HCT116 (cell line): ENCODE measurements at regions not wholly inside any gene's neighbourhood (a gene's known extent, or its start where the extent isn't known, plus 50 kb on each side); places are given as distances from the start of the nearest gene placed in this dataset.

ENCODE experiments used
- ATAC-seq: fragments of 200-7000 bp; cut with Tn5 transposase; 2 replicates; pipeline ENCODE4 v1.9.1; 2020; ENCODE audit warnings: mild to moderate bottlenecking, moderate library complexity
- BruUV-seq: library from RNA; stranded (reverse); fragments of 400-500 nt; replicated peaks from 2 replicates; lab custom pipeline; 2021; lab: Mats Ljungman, UMichigan
- CTCF ChIA-PET: fragments of 300-600 bp; sonication (Branson Sonifier 250); formaldehyde crosslinking; loops from one replicate; lab custom pipeline; 2021; ENCODE audit warnings: antibody characterized with exemption; lab: Charles Lee
- POLR2A ChIA-PET: fragments of 300-600, 350-600 bp; sonication (Branson Sonifier 250); formaldehyde crosslinking; loops from one replicate; lab custom pipeline; 2021; ENCODE audit warnings: antibody characterized with exemption; lab: Charles Lee
- RAD21 ChIA-PET, 2 experiments: fragments of 300-600 bp; sonication (Branson Sonifier 250); formaldehyde crosslinking; loops; one replicate each; lab custom pipeline; 2023; ENCODE audit warnings: low total read pairs in 2 of 2; ENCODE audit not compliant: uncharacterized antibody in 2 of 2, unreplicated experiment in 2 of 2, low non-redundant PET in 1 of 2; lab: Charles Lee
- DNase-seq: peaks from one replicate; pipeline ENCODE4 v3.0.0-alpha.2; 2010; ENCODE audit warnings: low read depth, low spot score
- H2AFZ ChIP-seq: fragments of 200-600 bp; shearing (Covaris generic), sonication (generic); 2 replicates; pipeline ENCODE4 v1.6.1; 2017; ENCODE audit warnings: low read depth, mixed run types, mixed read lengths, antibody characterized with exemption, low read length; ENCODE audit not compliant: poor library complexity, severe bottlenecking
- H3K27ac ChIP-seq: 2 replicates; pipeline ENCODE4 v1.5.1; 2012; ENCODE audit warnings: low read depth, low read length
- H3K27me3 ChIP-seq: fragments of 200-600 bp; sonication (generic); 2 replicates; pipeline ENCODE4 v1.6.1; 2016; ENCODE audit warnings: mixed run types, low read length, mixed read lengths; ENCODE audit not compliant: insufficient read depth
- H3K36me3 ChIP-seq, 2 experiments: fragments of 200-500 bp in 1 of 2; fragments of 200-600 bp in 1 of 2; sonication (Bioruptor generic) in 1 of 2; sonication (generic) in 1 of 2; 2 replicates each; pipeline versions ENCODE4 v1.5.1 to v1.6.1; 2014 to 2016; ENCODE audit warnings: low read length in 2 of 2, inconsistent platforms in 1 of 2, mixed read lengths in 1 of 2, mixed run types in 1 of 2; ENCODE audit not compliant: insufficient read depth in 2 of 2, control insufficient read depth in 1 of 2
- H3K4me1 ChIP-seq, 2 experiments: fragments of 200-600 bp in 1 of 2; sonication (generic) in 1 of 2; 2 replicates each; pipeline versions ENCODE4 v1.5.1 to v1.6.1; 2012 to 2017; ENCODE audit warnings: low read length in 2 of 2, inconsistent platforms in 1 of 2, mild to moderate bottlenecking in 1 of 2, mixed read lengths in 1 of 2, mixed run types in 1 of 2, moderate library complexity in 1 of 2; ENCODE audit not compliant: insufficient read depth in 2 of 2, control insufficient read depth in 1 of 2
- H3K4me2 ChIP-seq: fragments of 200-600 bp; sonication (generic); 2 replicates; pipeline ENCODE4 v1.6.1; 2017; ENCODE audit warnings: mixed run types, low read length, mixed read lengths
- H3K4me3 ChIP-seq, 2 experiments: fragments of 200-600 bp in 1 of 2; sonication (generic) in 1 of 2; replicated peaks in 1 of 2; 2 replicates each; pipeline ENCODE4 v1.5.1; 2011 to 2016; ENCODE audit warnings: low read length in 2 of 2, control low read depth in 1 of 2, low read depth in 1 of 2, mild to moderate bottlenecking in 1 of 2, mixed read lengths in 1 of 2, mixed run types in 1 of 2
- H3K79me2 ChIP-seq: fragments of 200-600 bp; sonication (generic); 2 replicates; pipeline ENCODE4 v1.6.1; 2017; ENCODE audit warnings: mild to moderate bottlenecking, mixed run types, low read length, moderate library complexity, mixed read lengths; ENCODE audit not compliant: insufficient read depth
- H3K9ac ChIP-seq: fragments of 200-600 bp; sonication (generic); 2 replicates; pipeline ENCODE4 v1.6.1; 2016; ENCODE audit warnings: low read length, mixed read lengths
- H3K9me2 ChIP-seq: fragments of 200-600 bp; sonication (generic), shearing (Covaris generic); 2 replicates; pipeline ENCODE4 v1.6.1; 2017; ENCODE audit warnings: mixed run types, mild to moderate bottlenecking, moderate library complexity; ENCODE audit not compliant: insufficient read depth
- H3K9me3 ChIP-seq, 2 experiments: fragments of 200-500 bp in 1 of 2; fragments of 200-600 bp in 1 of 2; sonication (Bioruptor generic) in 1 of 2; sonication (generic) in 1 of 2; 2 replicates each; pipeline ENCODE4 v1.6.1; 2014 to 2017; ENCODE audit warnings: low read length in 2 of 2, mixed read lengths in 2 of 2, inconsistent platforms in 1 of 2, low read depth in 1 of 2, mild to moderate bottlenecking in 1 of 2, mixed run types in 1 of 2, moderate library complexity in 1 of 2; ENCODE audit not compliant: control insufficient read depth in 1 of 2, insufficient read depth in 1 of 2
- H4K20me1 ChIP-seq: fragments of 200-600 bp; sonication (generic), shearing (Covaris generic); 2 replicates; pipeline ENCODE4 v1.6.1; 2017; ENCODE audit warnings: mixed run types, mild to moderate bottlenecking, moderate library complexity; ENCODE audit not compliant: insufficient read depth
- CBX3 ChIP-seq: IDR thresholded peaks from 2 replicates; pipeline ENCODE4 v1.6.1; 2012; ENCODE audit warnings: low read depth
- CEBPB ChIP-seq: IDR thresholded peaks from 2 replicates; pipeline ENCODE4 v1.6.1; 2012; ENCODE audit warnings: low read depth
- CTCF ChIP-seq, 3 experiments: fragments of 200-600 bp in 1 of 3; sonication (generic) in 1 of 3; IDR thresholded peaks in 2 of 3; conservative IDR thresholded peaks in 1 of 3; 2 replicates each; pipeline ENCODE4 v1.5.1; 2012 to 2017; ENCODE audit warnings: low read depth in 2 of 3, low read length in 2 of 3, antibody characterized with exemption in 1 of 3, borderline replicate concordance in 1 of 3, control low read depth in 1 of 3, mild to moderate bottlenecking in 1 of 3, mixed read lengths in 1 of 3, mixed run types in 1 of 3, moderate library complexity in 1 of 3; ENCODE audit not compliant: insufficient read depth in 1 of 3
- EGR1 ChIP-seq: IDR thresholded peaks from 2 replicates; pipeline ENCODE4 v1.6.1; 2012; ENCODE audit warnings: low read depth
- ELF1 ChIP-seq: IDR thresholded peaks from 2 replicates; pipeline ENCODE4 v1.6.1; 2012; ENCODE audit warnings: low read depth, borderline replicate concordance
- EZH2 ChIP-seq: fragments of 200-600 bp; sonication (generic); IDR thresholded peaks from 2 replicates; pipeline ENCODE4 v1.6.1; 2017; ENCODE audit warnings: antibody characterized with exemption, mixed run types
- FOSL1 ChIP-seq: IDR thresholded peaks from 2 replicates; pipeline ENCODE4 v1.6.1; 2012; ENCODE audit warnings: low read depth
- MAX ChIP-seq: IDR thresholded peaks from 2 replicates; pipeline ENCODE4 v1.6.1; 2012
- POLR2A ChIP-seq: IDR thresholded peaks from 2 replicates; pipeline ENCODE4 v1.7.0; 2011; ENCODE audit warnings: borderline replicate concordance; ENCODE audit not compliant: insufficient read depth, insufficient read length; ENCODE audit errors: extremely low read depth
- POLR2AphosphoS5 ChIP-seq: IDR thresholded peaks from 2 replicates; pipeline ENCODE4 v1.6.1; 2011; ENCODE audit warnings: mild to moderate bottlenecking, low read depth, low read length, moderate library complexity
- RAD21 ChIP-seq: IDR thresholded peaks from 2 replicates; pipeline ENCODE4 v1.6.1; 2012; ENCODE audit warnings: low read depth, mild to moderate bottlenecking
- REST ChIP-seq: IDR thresholded peaks from 2 replicates; pipeline ENCODE4 v1.6.1; 2012; ENCODE audit warnings: low read depth
- SIN3A ChIP-seq: IDR thresholded peaks from 2 replicates; pipeline ENCODE4 v1.6.1; 2012; ENCODE audit warnings: low read depth
- TCF7L2 ChIP-seq: IDR thresholded peaks from 2 replicates; pipeline ENCODE4 v1.7.0; 2011; ENCODE audit warnings: borderline replicate concordance, inconsistent platforms; ENCODE audit not compliant: insufficient read depth, insufficient read length; ENCODE audit errors: extremely low read depth
- YY1 ChIP-seq: IDR thresholded peaks from 2 replicates; pipeline ENCODE4 v1.6.1; 2011; ENCODE audit warnings: low read length, low read depth, moderate library complexity, mild to moderate bottlenecking; ENCODE audit not compliant: insufficient replicate concordance; ENCODE audit errors: extremely low read depth
- ZBTB33 ChIP-seq: IDR thresholded peaks from 2 replicates; pipeline ENCODE4 v1.6.1; 2011; ENCODE audit warnings: mild to moderate bottlenecking, low read length, moderate library complexity; ENCODE audit not compliant: insufficient replicate concordance; ENCODE audit errors: extremely low read depth
- ZFX ChIP-seq: fragments of 450-650 bp; IDR thresholded peaks from 2 replicates; pipeline ENCODE4 v1.6.1; 2017
- ZNF274 ChIP-seq: fragments of 200-500 bp; sonication (Bioruptor generic); IDR thresholded peaks from 2 replicates; pipeline ENCODE4 v1.6.1; 2014; ENCODE audit warnings: mild to moderate bottlenecking, low read depth, low read length, inconsistent platforms
- intact Hi-C: fragments of 100-400 bp; cut with micrococcal nuclease; formaldehyde crosslinking; loops from 2 replicates; pipeline ENCODE4 v1.10.0; 2022

- Histone ChIP-seq H3K36me3 (no peaks in the 10 kb centered on the region), H3K9me2 (no peaks in the 10 kb centered on the region), H3K4me1 (peaks cover 0 to 4% of the 10 kb centered on the region in 2 experiments; a peak in 1 of 4 replicates), H3K4me3 (no peak overlapping the region), H3K9ac (no peak overlapping the region), H2AFZ (no peak overlapping the region), H3K79me2 (no peaks in the 10 kb centered on the region), H3K4me2 (no peak overlapping the region), H3K27me3 (no peaks in the 10 kb centered on the region), H3K27ac (no peak overlapping the region), H3K9me3 (no peaks in the 10 kb centered on the region; a peak in 1 of 4 replicates)
- DNase-seq = no peak
- RAD21 ChIA-PET = no interaction called here
- intact Hi-C loops = no loop called here
- no TSS peak for BruUV-seq
- no peak for TF ChIP-seq POLR2A
- TF ChIP-seq EZH2 = no peak
- no peak for TF ChIP-seq FOSL1
- TF ChIP-seq CTCF (IDR thresholded peaks at IDR 0.05 in 2 of 3, conservative IDR thresholded peaks at IDR 0.05 in 1 of 3; ENCODE audit: borderline replicate concordance in 1 of 3, insufficient read depth in 1 of 3, low read depth in 2 of 3, low read length in 2 of 3) = no peak
- TF ChIP-seq EGR1 = no peak
- TF ChIP-seq POLR2AphosphoS5 = no peak
- TF ChIP-seq TCF7L2 = no peak
- TF ChIP-seq MAX = no peak
- no peak for TF ChIP-seq YY1
- no peak for TF ChIP-seq ZBTB33
- no peak for TF ChIP-seq RAD21
- no peak for TF ChIP-seq ZFX
- TF ChIP-seq REST = no peak
- no peak for TF ChIP-seq CEBPB
- TF ChIP-seq ZNF274 = no peak
- no peak for TF ChIP-seq SIN3A
- TF ChIP-seq CBX3 = no peak
- no peak for TF ChIP-seq ELF1
- TF ChIP-seq, all 23 proteins: peak for 0
- no peaks in the 10 kb centered on the region for H4K20me1 ChIP-seq
- POLR2A ChIA-PET = no interaction called here
- CTCF ChIA-PET = no interaction called here
- ATAC-seq = no peak
These were observed 122.9 kb downstream of the BASP1 start for GRCh38 chr5:17340379-17340778.
